Prostate gland (tissue), 2 donors: ENCODE measurements at regions not wholly inside any gene's neighbourhood (a gene's known extent, or its start where the extent isn't known, plus 50 kb on each side); places are given as distances from the start of the nearest gene placed in this dataset.

ENCODE experiments used
- CTCF ChIP-seq, 4 experiments: fragments of 200-600 bp in 2 of 4; fragments of 450-650 bp in 2 of 4; sonication (generic) in 2 of 4; IDR thresholded peaks; 1 replicate in 3 of 4; 2 replicates in 1 of 4; pipeline ENCODE4 v1.5.1; 2016 to 2019; ENCODE audit warnings: antibody characterized with exemption in 4 of 4, mild to moderate bottlenecking in 2 of 4, moderate library complexity in 2 of 4
- POLR2A ChIP-seq: fragments of 450-650 bp; IDR thresholded peaks from one replicate; pipeline ENCODE4 v1.6.1; 2016; ENCODE audit warnings: antibody characterized with exemption, mild to moderate bottlenecking
- POLR2AphosphoS5 ChIP-seq: sonication (generic); formaldehyde crosslinking; IDR thresholded peaks from one replicate; pipeline ENCODE4 v1.6.1; 2017; ENCODE audit warnings: antibody characterized with exemption

GRCh38 chr16:66069587-66069986 is 296.9 kb upstream of the CDH5 start:
- TF ChIP-seq CTCF (IDR thresholded peaks at IDR 0.05): no peak
- no peak for TF ChIP-seq POLR2A
- no peak for TF ChIP-seq POLR2AphosphoS5
